Parathyroid adenoma (tissue), 2 donors: ENCODE measurements at regions not wholly inside any gene's neighbourhood (a gene's known extent, or its start where the extent isn't known, plus 50 kb on each side); places are given as distances from the start of the nearest gene placed in this dataset.

ENCODE experiments used
- H2AFZ ChIP-seq: fragments of 300-600 bp; sonication (generic); one replicate; pipeline ENCODE4 v1.7.0; 2017; ENCODE audit warnings: antibody characterized with exemption, mild to moderate bottlenecking
- H3K27ac ChIP-seq: fragments of 300-600 bp; sonication (generic); one replicate; pipeline ENCODE4 v1.7.0; 2017
- H3K27me3 ChIP-seq: fragments of 300-600 bp; sonication (generic); one replicate; pipeline ENCODE4 v1.7.0; 2017; ENCODE audit warnings: low read length; ENCODE audit not compliant: control insufficient read depth, insufficient read depth
- H3K36me3 ChIP-seq: fragments of 300-600 bp; sonication (generic); one replicate; pipeline ENCODE4 v1.7.0; 2017; ENCODE audit warnings: low read length; ENCODE audit not compliant: control insufficient read depth, insufficient read depth
- H3K4me1 ChIP-seq: fragments of 300-600 bp; sonication (generic); one replicate; pipeline ENCODE4 v1.7.0; 2017; ENCODE audit warnings: control low read depth
- H3K4me2 ChIP-seq: fragments of 300-600 bp; sonication (generic); one replicate; pipeline ENCODE4 v1.7.0; 2017; ENCODE audit warnings: low read length
- H3K4me3 ChIP-seq: fragments of 300-600 bp; sonication (generic); one replicate; pipeline ENCODE4 v1.7.0; 2017; ENCODE audit warnings: low read depth, low read length
- H3K79me2 ChIP-seq: fragments of 300-600 bp; sonication (generic); one replicate; pipeline ENCODE4 v1.7.0; 2017; ENCODE audit warnings: control low read depth
- H3K9ac ChIP-seq: fragments of 300-600 bp; sonication (generic); one replicate; pipeline ENCODE4 v1.7.0; 2017; ENCODE audit warnings: mild to moderate bottlenecking
- H3K9me3 ChIP-seq: fragments of 300-600 bp; sonication (generic); one replicate; pipeline ENCODE4 v1.7.0; 2017; ENCODE audit warnings: low read length; ENCODE audit not compliant: control insufficient read depth
- TF ChIP-seq, protein P1 (sequence below): fragments of 300-600 bp; sonication (generic); IDR thresholded peaks from one replicate; pipeline ENCODE4 v1.7.0; 2017; ENCODE audit warnings: antibody characterized with exemption, mild to moderate bottlenecking
- donor health status: primary hyperparathyroidism.

GRCh38 chr11:70845591-70846041 is 406.8 kb downstream of the SHANK2 start:
- Histone ChIP-seq H3K27me3 (no peaks in the 10 kb centered on the region), H3K36me3 (no peaks in the 10 kb centered on the region), H3K4me1 (no peaks in the 10 kb centered on the region), H3K27ac (no peak overlapping the region), H3K79me2 (no peaks in the 10 kb centered on the region), H3K9me3 (no peaks in the 10 kb centered on the region), H3K4me2 (no peak overlapping the region), H3K4me3 (no peak overlapping the region), H2AFZ (no peak overlapping the region), H3K9ac (no peak overlapping the region)
- TF ChIP-seq, protein P1, sequence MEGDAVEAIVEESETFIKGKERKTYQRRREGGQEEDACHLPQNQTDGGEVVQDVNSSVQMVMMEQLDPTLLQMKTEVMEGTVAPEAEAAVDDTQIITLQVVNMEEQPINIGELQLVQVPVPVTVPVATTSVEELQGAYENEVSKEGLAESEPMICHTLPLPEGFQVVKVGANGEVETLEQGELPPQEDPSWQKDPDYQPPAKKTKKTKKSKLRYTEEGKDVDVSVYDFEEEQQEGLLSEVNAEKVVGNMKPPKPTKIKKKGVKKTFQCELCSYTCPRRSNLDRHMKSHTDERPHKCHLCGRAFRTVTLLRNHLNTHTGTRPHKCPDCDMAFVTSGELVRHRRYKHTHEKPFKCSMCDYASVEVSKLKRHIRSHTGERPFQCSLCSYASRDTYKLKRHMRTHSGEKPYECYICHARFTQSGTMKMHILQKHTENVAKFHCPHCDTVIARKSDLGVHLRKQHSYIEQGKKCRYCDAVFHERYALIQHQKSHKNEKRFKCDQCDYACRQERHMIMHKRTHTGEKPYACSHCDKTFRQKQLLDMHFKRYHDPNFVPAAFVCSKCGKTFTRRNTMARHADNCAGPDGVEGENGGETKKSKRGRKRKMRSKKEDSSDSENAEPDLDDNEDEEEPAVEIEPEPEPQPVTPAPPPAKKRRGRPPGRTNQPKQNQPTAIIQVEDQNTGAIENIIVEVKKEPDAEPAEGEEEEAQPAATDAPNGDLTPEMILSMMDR = no peak

DNA sequence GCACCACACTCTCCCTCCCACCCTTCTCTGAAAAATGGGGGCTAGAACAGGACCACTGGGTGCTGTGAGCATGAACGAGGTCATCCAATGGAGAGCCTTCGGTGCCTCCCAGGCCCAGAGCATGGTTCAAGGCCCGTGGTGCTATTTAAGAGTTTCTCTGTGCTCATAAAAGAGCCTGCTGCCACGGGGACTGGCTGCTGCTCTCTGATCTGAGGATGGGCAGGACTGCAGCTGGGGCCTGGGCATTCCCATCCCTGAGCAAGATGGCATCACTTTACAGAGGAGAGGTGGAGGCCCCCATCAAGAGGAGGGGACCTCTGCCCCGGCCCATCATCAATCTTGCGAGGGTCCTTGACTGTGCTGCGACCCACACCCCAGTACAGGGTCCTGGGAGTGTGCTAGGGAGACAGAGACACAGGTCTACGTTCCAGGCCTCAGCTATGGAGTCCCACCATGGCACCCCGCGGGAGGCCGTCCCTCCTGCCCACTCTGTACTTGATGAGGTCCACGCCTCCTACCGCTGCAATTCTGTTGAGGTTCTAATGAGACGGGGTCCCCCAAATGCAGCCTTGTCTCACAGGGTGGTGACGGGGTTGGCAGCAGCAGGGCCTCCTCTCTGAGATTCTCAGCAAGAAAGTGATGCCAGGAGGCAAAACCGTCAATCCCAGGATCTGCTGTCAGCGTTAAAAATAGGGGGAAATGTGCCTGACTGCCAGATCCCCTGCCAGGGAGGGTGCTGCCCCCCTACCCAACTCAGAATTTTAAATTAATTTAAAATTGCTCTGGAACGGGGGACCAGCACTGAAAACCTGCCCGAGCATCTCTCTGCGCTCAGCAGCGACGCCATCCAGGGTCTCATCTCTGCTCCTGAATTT is 405.4 kb downstream of the SHANK2 start:
- Histone ChIP-seq H3K4me2 (no peak overlapping the region), H2AFZ (no peak overlapping the region), H3K9ac (no peak overlapping the region), H3K36me3 (no peaks in the 10 kb centered on the region), H3K4me3 (no peak overlapping the region), H3K79me2 (no peaks in the 10 kb centered on the region), H3K9me3 (no peaks in the 10 kb centered on the region), H3K27ac (no peak overlapping the region), H3K27me3 (no peaks in the 10 kb centered on the region), H3K4me1 (no peaks in the 10 kb centered on the region)
- TF ChIP-seq, protein P1 = no peak

DNA sequence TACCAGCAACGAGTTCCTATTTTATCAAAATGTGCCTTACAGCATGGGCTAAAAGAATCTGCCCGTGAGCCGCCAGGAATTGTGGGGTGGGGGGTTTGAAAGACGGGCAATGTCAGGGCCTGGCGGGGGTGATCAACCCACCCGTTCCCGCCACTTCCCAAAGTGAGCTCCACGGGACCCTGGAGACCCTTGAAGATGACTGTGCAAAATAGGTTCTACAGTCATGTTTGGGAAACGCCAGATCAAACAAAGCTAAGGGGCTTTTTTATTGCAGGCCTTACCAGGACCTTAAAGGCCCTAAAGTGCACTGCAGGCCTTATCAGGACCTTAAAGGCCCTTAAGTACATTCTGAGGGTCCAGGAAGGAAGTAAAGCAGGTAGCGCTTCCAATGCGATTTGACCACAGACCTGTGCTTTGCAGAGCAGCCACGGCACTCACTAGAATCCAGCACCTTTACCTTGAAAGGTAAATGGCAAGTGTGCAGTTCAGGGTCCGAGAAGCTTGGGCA is 404.1 kb downstream of the SHANK2 start:
- Histone ChIP-seq H3K9ac (no peak overlapping the region), H3K4me1 (no peaks in the 10 kb centered on the region), H3K9me3 (no peaks in the 10 kb centered on the region), H3K4me3 (no peak overlapping the region), H3K36me3 (no peaks in the 10 kb centered on the region), H3K27me3 (no peaks in the 10 kb centered on the region), H3K27ac (no peak overlapping the region), H2AFZ (no peak overlapping the region), H3K79me2 (no peaks in the 10 kb centered on the region), H3K4me2 (no peak overlapping the region)
- TF ChIP-seq, protein P1 = no peak

DNA sequence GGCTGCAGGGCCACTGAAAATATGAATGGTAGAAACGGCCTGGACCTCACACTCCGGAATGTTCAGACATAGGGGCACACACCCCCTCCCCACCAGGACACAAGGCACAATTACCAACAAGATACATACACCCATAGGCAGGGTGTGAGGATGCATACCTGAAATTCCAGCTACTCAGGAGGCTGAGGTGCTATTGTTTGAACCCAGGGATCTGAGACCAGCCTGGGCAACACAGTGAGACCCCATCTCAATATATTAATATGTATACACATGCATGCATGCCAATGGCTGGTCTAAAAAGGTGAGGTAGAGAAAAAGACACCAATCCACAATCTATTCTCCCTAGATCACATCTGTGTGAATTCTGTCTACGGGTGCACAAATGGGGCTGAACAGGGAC is 403.3 kb downstream of the SHANK2 start:
- no peak overlapping the region for H3K9ac ChIP-seq
- H3K4me3 ChIP-seq = no peak overlapping the region
- no peaks in the 10 kb centered on the region for H3K27me3 ChIP-seq
- no peak overlapping the region for H3K27ac ChIP-seq
- H3K79me2 ChIP-seq = no peaks in the 10 kb centered on the region
- no peak overlapping the region for H2AFZ ChIP-seq
- no peaks in the 10 kb centered on the region for H3K36me3 ChIP-seq
- H3K9me3 ChIP-seq = no peaks in the 10 kb centered on the region
- H3K4me2 ChIP-seq = no peak overlapping the region
- no peaks in the 10 kb centered on the region for H3K4me1 ChIP-seq
- TF ChIP-seq, protein P1 = no peak
